Right kidney (tissue), 1 donor: ENCODE measurements at regions not wholly inside any gene's neighbourhood (a gene's known extent, or its start where the extent isn't known, plus 50 kb on each side); places are given as distances from the start of the nearest gene placed in this dataset.
"Not testable (repeated sequence)": the region's sequence is repeated elsewhere in the genome, so short reads cannot be mapped to it uniquely, and the experiment has no call there.

ENCODE experiments used
- DNase-seq: peaks from one replicate; pipeline ENCODE4 v3.0.0-alpha.2; 2016

GRCh38 chr9:67112148-67112547 lies 119.8 kb upstream of the SPATA31A3 start:
- DNase-seq: not testable (repeated sequence)

DNA sequence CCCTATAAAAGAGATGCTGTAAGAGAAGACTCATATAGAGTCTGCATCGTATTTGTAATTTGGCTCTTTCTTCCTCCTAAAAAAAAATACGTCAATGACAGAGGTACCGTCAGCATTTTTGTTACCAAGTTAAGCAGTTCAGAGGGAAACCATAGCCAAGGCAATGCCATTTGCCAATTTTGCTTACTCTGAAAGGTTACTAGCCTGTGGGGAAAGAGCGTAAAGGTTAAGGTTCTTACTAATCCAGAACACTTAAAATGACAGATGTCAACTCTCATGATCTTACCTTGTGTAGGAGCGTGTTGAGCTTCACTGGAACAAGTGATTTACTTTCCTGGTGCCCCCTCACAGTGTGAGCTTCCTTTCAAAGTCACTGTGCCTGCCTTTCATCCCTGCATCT lies 119.4 kb upstream of the SPATA31A3 start:
- DNase-seq: not testable (repeated sequence)

- not testable (repeated sequence) for DNase-seq
Observed at GRCh38 chr9:67109859-67110258, 117.5 kb upstream of the SPATA31A3 start.

GRCh38 chr9:67106659-67107058 lies 114.3 kb upstream of the SPATA31A3 start:
- DNase-seq: not testable (repeated sequence)

DNA sequence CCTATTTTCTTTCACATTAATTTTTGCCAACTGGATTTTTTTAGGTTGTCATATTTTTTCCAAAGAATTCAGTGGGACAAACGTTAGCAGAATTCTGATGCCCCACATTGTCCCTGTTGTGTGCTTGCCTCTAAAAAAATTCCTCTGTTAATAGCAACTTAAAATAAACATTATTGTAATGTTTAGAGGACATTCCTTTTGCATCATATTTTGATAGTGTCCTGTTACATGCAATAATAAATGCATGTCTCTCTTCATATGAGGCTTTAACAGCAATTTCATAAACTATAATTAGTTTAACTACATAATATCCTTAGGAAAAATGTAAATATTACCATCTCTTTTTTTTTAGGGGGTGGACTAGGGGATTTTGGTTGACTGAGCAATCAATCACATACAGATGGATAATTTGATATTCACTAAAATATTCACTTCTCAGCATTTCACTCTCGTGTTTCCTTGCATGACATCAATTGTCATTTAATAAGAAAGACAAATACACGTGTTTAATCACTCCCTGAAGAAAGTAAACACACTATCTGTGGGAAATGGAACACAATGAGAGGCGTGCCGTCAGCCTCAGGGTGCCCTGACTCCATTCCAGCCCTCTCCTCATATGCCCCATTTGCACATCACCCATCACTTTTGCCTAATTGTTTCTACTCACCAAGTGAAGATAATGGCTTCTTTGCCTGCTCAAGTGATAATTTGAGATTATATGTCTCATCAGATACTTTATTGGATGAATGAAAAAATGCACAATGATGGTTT lies 110.3 kb upstream of the SPATA31A3 start:
- DNase-seq: not testable (repeated sequence)

DNA sequence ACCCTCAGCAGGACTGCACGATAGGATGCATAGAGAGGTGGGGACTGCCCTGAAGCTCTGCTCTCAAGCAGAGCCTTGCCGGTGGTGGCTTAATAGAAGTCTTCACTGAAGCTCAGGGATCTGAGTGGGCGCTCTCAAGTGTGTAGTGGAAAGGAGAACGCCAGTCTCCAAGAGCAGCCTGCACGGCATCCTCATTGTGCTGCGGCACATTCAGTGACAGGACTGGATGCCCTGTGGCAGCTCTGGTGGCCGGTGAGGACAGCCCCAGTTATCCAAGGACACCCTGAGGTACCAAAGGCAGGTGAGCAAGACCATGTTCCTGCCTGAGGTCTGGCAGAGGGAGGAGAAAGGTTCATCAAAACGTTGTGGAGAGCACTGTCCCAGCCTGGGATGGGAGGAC lies 98.8 kb upstream of the SPATA31A3 start:
- DNase-seq: not testable (repeated sequence)

DNA sequence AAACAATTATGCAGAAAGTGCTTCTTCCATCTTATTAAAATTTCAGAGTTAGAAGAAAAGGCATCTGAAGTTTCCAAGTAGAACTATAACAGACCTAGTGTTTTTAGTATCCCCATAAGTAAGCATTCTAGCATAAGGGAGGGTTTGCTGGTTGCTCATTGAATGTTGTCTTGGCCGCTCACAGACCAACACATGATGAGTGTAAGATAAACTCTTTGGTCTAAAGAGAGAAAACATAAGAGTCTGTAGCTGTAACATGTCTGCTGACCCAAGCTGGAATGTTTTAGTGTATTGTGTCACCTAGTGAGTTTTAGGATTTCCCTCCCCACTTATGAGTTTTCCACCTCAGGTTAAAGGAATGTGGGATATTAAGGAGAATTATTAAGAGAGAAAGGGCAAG lies 94.5 kb upstream of the SPATA31A3 start:
- not testable (repeated sequence) for DNase-seq

DNA sequence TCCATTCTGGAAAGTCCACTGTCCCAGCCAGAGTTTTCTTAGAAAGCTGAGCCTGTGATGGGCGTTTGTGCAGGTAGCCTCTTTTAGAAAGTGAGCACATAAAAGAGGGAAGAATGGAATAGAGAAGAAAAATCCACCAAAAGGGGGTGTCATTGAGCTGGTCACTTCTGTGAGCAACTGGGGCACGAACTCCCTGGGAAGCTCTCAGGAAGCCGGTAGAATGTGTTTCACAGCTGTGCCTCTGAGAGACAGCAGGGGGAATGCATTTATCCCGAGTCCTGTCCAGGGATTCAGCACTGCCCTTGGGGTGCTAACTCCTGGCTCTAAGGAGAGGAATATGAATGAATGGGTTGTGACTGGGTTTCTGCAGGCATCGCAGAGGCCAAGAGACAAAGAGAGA lies 73.8 kb upstream of the SPATA31A3 start:
- not testable (repeated sequence) for DNase-seq

GRCh38 chr9:67058898-67059715 lies 66.8 kb upstream of the SPATA31A3 start:
- peak; percentile 61 for DNase-seq
